NCI-H146 treated with DMSO at 0.1 percent for 48 hours (cell line): ENCODE measurements at regions not wholly inside any gene's neighbourhood (a gene's known extent, or its start where the extent isn't known, plus 50 kb on each side); places are given as distances from the start of the nearest gene placed in this dataset.
"Not testable (repeated sequence)": the region's sequence is repeated elsewhere in the genome, so short reads cannot be mapped to it uniquely, and the experiment has no call there.

Source experiments
- DNase-seq: peaks from one replicate; lab custom pipeline; 2025; ENCODE audit not compliant: unreplicated experiment; lab: John Stamatoyannopoulos, UW

GRCh38 chr12:47312147-47312546 is 232.4 kb upstream of the AMIGO2 start:
- no peak for DNase-seq

GRCh38 chr12:47311568-47311967 is 231.8 kb upstream of the AMIGO2 start:
- DNase-seq: no peak

- no peak for DNase-seq
Observed at GRCh38 chr12:47311010-47311409, 231.3 kb upstream of the AMIGO2 start.

GRCh38 chr12:47308672-47309071 is 228.9 kb upstream of the AMIGO2 start:
- no peak for DNase-seq

GRCh38 chr12:47307680-47308399 is 228.1 kb upstream of the AMIGO2 start:
- DNase-seq: peak; percentile 10

GRCh38 chr12:47306773-47307679 is 227.3 kb upstream of the AMIGO2 start:
- DNase-seq: not testable (repeated sequence)

GRCh38 chr12:47306130-47306529 is 226.4 kb upstream of the AMIGO2 start:
- no peak for DNase-seq

GRCh38 chr12:47305464-47305863 is 225.7 kb upstream of the AMIGO2 start:
- DNase-seq: no peak

GRCh38 chr12:47303995-47304560 is 224.3 kb upstream of the AMIGO2 start:
- no peak for DNase-seq

- DNase-seq: no peak
Observed at GRCh38 chr12:47303207-47303606, 223.4 kb upstream of the AMIGO2 start.

- no peak for DNase-seq
Observed at GRCh38 chr12:47302111-47302671, 222.4 kb upstream of the AMIGO2 start.

GRCh38 chr12:47299586-47299985 is 219.8 kb upstream of the AMIGO2 start:
- DNase-seq: no peak

GRCh38 chr12:47297993-47298392 is 218.2 kb upstream of the AMIGO2 start:
- DNase-seq: no peak

- DNase-seq: no peak
Observed at GRCh38 chr12:47296828-47297227, 217.1 kb upstream of the AMIGO2 start.

GRCh38 chr12:47293406-47293805 is 213.6 kb upstream of the AMIGO2 start:
- DNase-seq: no peak

GRCh38 chr12:47286676-47287075 is 206.9 kb upstream of the AMIGO2 start:
- DNase-seq: no peak
